GM03348 (cell line): ENCODE measurements at regions not wholly inside any gene's neighbourhood (a gene's known extent, or its start where the extent isn't known, plus 50 kb on each side); places are given as distances from the start of the nearest gene placed in this dataset.

ENCODE experiments used
- DNase-seq: peaks from one replicate; pipeline ENCODE4 v3.0.0; 2012; ENCODE audit warnings: low spot score

GRCh38 chr9:109830545-109830944 lies 50.5 kb downstream of the PALM2AKAP2 start:
- no peak for DNase-seq

GRCh38 chr9:109831998-109832658 lies 52.1 kb downstream of the PALM2AKAP2 start:
- no peak for DNase-seq

- no peak for DNase-seq
Measured at GRCh38 chr9:109834855-109835254, 54.9 kb downstream of the PALM2AKAP2 start.

GRCh38 chr9:109843641-109844040 lies 63.6 kb downstream of the PALM2AKAP2 start:
- DNase-seq: peak; percentile 19

GRCh38 chr9:109845226-109845625 lies 65.2 kb downstream of the PALM2AKAP2 start:
- no peak for DNase-seq

GRCh38 chr9:109846776-109847175 lies 66.8 kb downstream of the PALM2AKAP2 start:
- no peak for DNase-seq

GRCh38 chr9:109852556-109852955 lies 72.6 kb downstream of the PALM2AKAP2 start:
- no peak for DNase-seq

- no peak for DNase-seq
Measured at GRCh38 chr9:109855540-109855939, 75.5 kb downstream of the PALM2AKAP2 start.

GRCh38 chr9:109856785-109857184 lies 76.8 kb downstream of the PALM2AKAP2 start:
- DNase-seq: no peak

- DNase-seq: peak; percentile 41
Measured at GRCh38 chr9:109857336-109857735, 77.3 kb downstream of the PALM2AKAP2 start.

GRCh38 chr9:109859447-109859846 lies 79.4 kb downstream of the PALM2AKAP2 start:
- DNase-seq: no peak

- DNase-seq: no peak
Measured at GRCh38 chr9:109860521-109860920, 80.5 kb downstream of the PALM2AKAP2 start.

GRCh38 chr9:109861499-109861898 lies 81.5 kb downstream of the PALM2AKAP2 start:
- peak; percentile 81 for DNase-seq

GRCh38 chr9:109861918-109862317 lies 81.9 kb downstream of the PALM2AKAP2 start:
- peak; percentile 42 for DNase-seq

- DNase-seq: no peak
Measured at GRCh38 chr9:109862452-109862851, 82.5 kb downstream of the PALM2AKAP2 start.

- DNase-seq: no peak
Measured at GRCh38 chr9:109863961-109864360, 84.0 kb downstream of the PALM2AKAP2 start.

- no peak for DNase-seq
Measured at GRCh38 chr9:109865521-109865920, 85.5 kb downstream of the PALM2AKAP2 start.

- no peak for DNase-seq
Measured at GRCh38 chr9:109868207-109868606, 88.2 kb downstream of the PALM2AKAP2 start.

GRCh38 chr9:109868722-109869121 lies 88.7 kb downstream of the PALM2AKAP2 start:
- DNase-seq: no peak

GRCh38 chr9:109870365-109870764 lies 90.4 kb downstream of the PALM2AKAP2 start:
- DNase-seq: no peak

GRCh38 chr9:109872901-109873300 lies 92.9 kb downstream of the PALM2AKAP2 start:
- no peak for DNase-seq

GRCh38 chr9:109875495-109876129 lies 95.6 kb downstream of the PALM2AKAP2 start:
- DNase-seq: no peak

GRCh38 chr9:109880276-109881169 lies 100.5 kb downstream of the PALM2AKAP2 start:
- peak; percentile 58 for DNase-seq
